GM23338 (cell line): ENCODE measurements at regions not wholly inside any gene's neighbourhood (a gene's known extent, or its start where the extent isn't known, plus 50 kb on each side); places are given as distances from the start of the nearest gene placed in this dataset.

Experiments
- ATAC-seq: fragments of 200-7000 bp; cut with Tn5 transposase; 3 replicates; pipeline ENCODE4 v1.9.1; 2020
- DNase-seq: peaks from one replicate; pipeline ENCODE4 v3.0.0-alpha.2; 2015; ENCODE audit warnings: low spot score
- H2AFZ ChIP-seq: fragments of 200-600 bp; sonication (generic); 2 replicates; pipeline ENCODE4 v1.8.0; 2016; ENCODE audit warnings: antibody characterized with exemption, mild to moderate bottlenecking, moderate library complexity
- H3F3A ChIP-seq: fragments of 200-600 bp; sonication (generic); replicated peaks from 2 replicates; pipeline ENCODE4 v1.8.0; 2017; ENCODE audit warnings: antibody characterized with exemption, mixed run types, low read depth
- H3K27ac ChIP-seq: fragments of 200-600 bp; sonication (generic); 2 replicates; pipeline ENCODE4 v1.6.1; 2016; ENCODE audit warnings: low read depth
- H3K27me3 ChIP-seq: fragments of 200-600 bp; sonication (generic); 2 replicates; pipeline ENCODE4 v1.8.0; 2016; ENCODE audit warnings: mild to moderate bottlenecking, mixed run types, moderate library complexity; ENCODE audit not compliant: insufficient read depth
- H3K36me3 ChIP-seq: fragments of 200-600 bp; sonication (generic); 2 replicates; pipeline ENCODE4 v1.8.0; 2016; ENCODE audit warnings: mild to moderate bottlenecking; ENCODE audit not compliant: insufficient read depth
- H3K4me1 ChIP-seq: fragments of 200-600 bp; sonication (generic); 2 replicates; pipeline ENCODE4 v1.8.0; 2016; ENCODE audit warnings: mild to moderate bottlenecking, moderate library complexity; ENCODE audit not compliant: insufficient read depth
- H3K4me2 ChIP-seq: fragments of 200-600 bp; sonication (generic); 2 replicates; pipeline ENCODE4 v1.7.1; 2017; ENCODE audit warnings: mixed run types
- H3K4me3 ChIP-seq: fragments of 200-600 bp; sonication (generic); 2 replicates; pipeline ENCODE4 v1.6.1; 2016; ENCODE audit warnings: mixed run types
- H3K79me2 ChIP-seq: fragments of 200-600 bp; sonication (generic); replicated peaks from 2 replicates; pipeline ENCODE4 v1.8.0; 2017; ENCODE audit warnings: mild to moderate bottlenecking; ENCODE audit not compliant: insufficient read depth
- H3K9me2 ChIP-seq: fragments of 200-600 bp; sonication (generic); 2 replicates; pipeline ENCODE4 v1.8.0; 2017; ENCODE audit not compliant: insufficient read depth
- H4K20me1 ChIP-seq: fragments of 200-600 bp; sonication (generic); replicated peaks from 2 replicates; pipeline ENCODE4 v1.8.0; 2017; ENCODE audit warnings: mild to moderate bottlenecking; ENCODE audit not compliant: insufficient read depth
- H3K27ac Mint-ChIP-seq: 2 replicates; pipeline ENCODE4 v1.8.0; 2020; ENCODE audit warnings: inconsistent platforms, mild to moderate bottlenecking, moderate library complexity, mixed read lengths
- H3K27me3 Mint-ChIP-seq: 3 replicates; pipeline ENCODE4 v1.8.0; 2022; ENCODE audit warnings: low read depth, mild to moderate bottlenecking, moderate library complexity, mixed read lengths, inconsistent platforms; ENCODE audit not compliant: insufficient read depth, poor library complexity
- H3K36me3 Mint-ChIP-seq: 3 replicates; pipeline ENCODE4 v1.8.0; 2021; ENCODE audit warnings: low read depth, mild to moderate bottlenecking, inconsistent platforms, moderate library complexity, mixed read lengths
- H3K4me1 Mint-ChIP-seq: 3 replicates; pipeline ENCODE4 v1.8.0; 2020; ENCODE audit warnings: mild to moderate bottlenecking, inconsistent platforms, mixed read lengths
- H3K4me3 Mint-ChIP-seq: 3 replicates; pipeline ENCODE4 v1.8.0; 2021; ENCODE audit warnings: moderate library complexity, mild to moderate bottlenecking, inconsistent platforms, mixed read lengths
- H3K9me3 Mint-ChIP-seq: 3 replicates; pipeline ENCODE4 v1.8.0; 2020; ENCODE audit warnings: moderate library complexity, mild to moderate bottlenecking, inconsistent platforms, mixed read lengths
- EZH2 ChIP-seq: fragments of 200-600 bp; sonication (generic); IDR thresholded peaks from one replicate; pipeline ENCODE4 v1.8.0; 2017; ENCODE audit warnings: antibody characterized with exemption, mild to moderate bottlenecking, low read depth; ENCODE audit not compliant: unreplicated experiment
- EZH2phosphoT487 ChIP-seq: fragments of 200-600 bp; sonication (generic); IDR thresholded peaks from one replicate; pipeline ENCODE4 v1.8.1; 2018; ENCODE audit warnings: antibody characterized with exemption; ENCODE audit not compliant: unreplicated experiment
- JUNB ChIP-seq: IDR thresholded peaks from one replicate; pipeline ENCODE4 v1.6.1; 2016; ENCODE audit warnings: antibody characterized with exemption; ENCODE audit not compliant: unreplicated experiment
- TF ChIP-seq, protein P1 (sequence below): IDR thresholded peaks from 2 replicates; pipeline ENCODE4 v1.6.1; 2016; ENCODE audit warnings: antibody characterized with exemption
- TF ChIP-seq, protein P2 (sequence below), 2 experiments: fragments of 200-600 bp in 1 of 2; sonication (generic) in 1 of 2; conservative IDR thresholded peaks; 2 replicates each; pipeline versions ENCODE4 v1.5.1 to v1.6.1; 2016 to 2017; ENCODE audit warnings: antibody characterized with exemption in 2 of 2, low read depth in 2 of 2, mild to moderate bottlenecking in 2 of 2, moderate library complexity in 1 of 2
- TF ChIP-seq, protein P3 (sequence below): IDR thresholded peaks from one replicate; pipeline ENCODE4 v1.6.1; 2018; ENCODE audit warnings: antibody characterized with exemption; ENCODE audit not compliant: unreplicated experiment
- TF ChIP-seq, protein P4 (sequence below): fragments of 250-450 bp; sonication (Bioruptor Pico); IDR thresholded peaks from 2 replicates; pipeline ENCODE4 v1.5.0; 2020; ENCODE audit warnings: mild to moderate bottlenecking, moderate library complexity

DNA sequence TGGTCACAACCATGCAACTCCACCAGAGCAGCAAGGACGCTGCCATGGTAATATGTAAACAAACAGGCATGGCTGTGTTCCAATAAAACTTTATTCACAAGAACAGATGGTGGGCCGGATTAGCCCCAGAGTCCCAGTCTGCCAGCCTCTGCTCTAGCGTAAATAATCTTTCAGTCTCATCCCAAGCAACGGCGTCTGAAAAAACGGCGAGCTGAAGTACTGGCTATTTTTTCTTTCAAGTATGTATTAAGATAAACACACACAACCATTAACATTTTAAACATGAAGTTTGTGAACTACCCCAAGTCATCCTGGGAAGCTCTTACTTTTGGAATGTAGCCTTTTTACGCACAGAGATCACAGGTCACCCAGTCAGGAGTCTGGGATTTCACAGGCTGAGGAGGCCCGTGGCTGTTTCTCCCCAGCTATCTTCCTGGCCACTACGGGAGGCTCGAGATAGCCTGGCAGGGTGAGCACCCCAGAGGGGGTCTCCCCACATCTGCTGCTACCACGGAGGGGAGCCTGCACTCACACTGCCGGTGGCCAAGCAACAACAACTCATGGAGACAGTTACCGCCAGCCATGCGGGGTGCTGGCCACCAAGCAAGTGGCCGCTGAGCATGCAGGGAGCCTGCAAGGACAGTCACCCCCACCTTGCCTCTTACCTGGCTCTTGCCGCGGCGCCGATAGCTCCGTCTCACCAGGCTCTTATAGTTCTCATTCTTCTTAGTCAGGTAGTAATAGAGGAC, 124.6 kb downstream of the RFLNA start:
- H3K27ac ChIP-seq, result 0 out of 2 replicates have a peak overlapping the region, but pooled peaks have one; percentile 19
- H3K36me3 ChIP-seq, result peaks cover 12% of the 10 kb centered on the region; the same call in 1 of the 2 replicates
- H4K20me1 ChIP-seq, result peaks cover 8% of the 10 kb centered on the region; the same call in 1 of the 2 replicates
- DNase-seq (no peak), ATAC-seq (no peak)
- Mint-ChIP-seq H3K4me3 (no peak overlapping the region), H3K36me3 (peaks cover 41% of the 10 kb centered on the region), H3K27ac (no peak overlapping the region), H3K27me3 (peaks cover 7% of the 10 kb centered on the region), H3K4me1 (peaks cover 6% of the 10 kb centered on the region; the same call in 1 of the 3 replicates), H3K9me3 (no peaks in the 10 kb centered on the region)
- peaks cover 14% of the 10 kb centered on the region for H3K79me2 ChIP-seq
- no peak overlapping the region for H2AFZ ChIP-seq
- TF ChIP-seq, protein P1, sequence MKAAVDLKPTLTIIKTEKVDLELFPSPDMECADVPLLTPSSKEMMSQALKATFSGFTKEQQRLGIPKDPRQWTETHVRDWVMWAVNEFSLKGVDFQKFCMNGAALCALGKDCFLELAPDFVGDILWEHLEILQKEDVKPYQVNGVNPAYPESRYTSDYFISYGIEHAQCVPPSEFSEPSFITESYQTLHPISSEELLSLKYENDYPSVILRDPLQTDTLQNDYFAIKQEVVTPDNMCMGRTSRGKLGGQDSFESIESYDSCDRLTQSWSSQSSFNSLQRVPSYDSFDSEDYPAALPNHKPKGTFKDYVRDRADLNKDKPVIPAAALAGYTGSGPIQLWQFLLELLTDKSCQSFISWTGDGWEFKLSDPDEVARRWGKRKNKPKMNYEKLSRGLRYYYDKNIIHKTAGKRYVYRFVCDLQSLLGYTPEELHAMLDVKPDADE, result no peak
- TF ChIP-seq EZH2 (no peak), JUNB (no peak), EZH2phosphoT487 (no peak)
- TF ChIP-seq, protein P2, sequence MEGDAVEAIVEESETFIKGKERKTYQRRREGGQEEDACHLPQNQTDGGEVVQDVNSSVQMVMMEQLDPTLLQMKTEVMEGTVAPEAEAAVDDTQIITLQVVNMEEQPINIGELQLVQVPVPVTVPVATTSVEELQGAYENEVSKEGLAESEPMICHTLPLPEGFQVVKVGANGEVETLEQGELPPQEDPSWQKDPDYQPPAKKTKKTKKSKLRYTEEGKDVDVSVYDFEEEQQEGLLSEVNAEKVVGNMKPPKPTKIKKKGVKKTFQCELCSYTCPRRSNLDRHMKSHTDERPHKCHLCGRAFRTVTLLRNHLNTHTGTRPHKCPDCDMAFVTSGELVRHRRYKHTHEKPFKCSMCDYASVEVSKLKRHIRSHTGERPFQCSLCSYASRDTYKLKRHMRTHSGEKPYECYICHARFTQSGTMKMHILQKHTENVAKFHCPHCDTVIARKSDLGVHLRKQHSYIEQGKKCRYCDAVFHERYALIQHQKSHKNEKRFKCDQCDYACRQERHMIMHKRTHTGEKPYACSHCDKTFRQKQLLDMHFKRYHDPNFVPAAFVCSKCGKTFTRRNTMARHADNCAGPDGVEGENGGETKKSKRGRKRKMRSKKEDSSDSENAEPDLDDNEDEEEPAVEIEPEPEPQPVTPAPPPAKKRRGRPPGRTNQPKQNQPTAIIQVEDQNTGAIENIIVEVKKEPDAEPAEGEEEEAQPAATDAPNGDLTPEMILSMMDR (conservative IDR thresholded peaks at IDR 0.05; ENCODE audit: low read depth in 2 of 2), result no peak
- TF ChIP-seq, protein P3, sequence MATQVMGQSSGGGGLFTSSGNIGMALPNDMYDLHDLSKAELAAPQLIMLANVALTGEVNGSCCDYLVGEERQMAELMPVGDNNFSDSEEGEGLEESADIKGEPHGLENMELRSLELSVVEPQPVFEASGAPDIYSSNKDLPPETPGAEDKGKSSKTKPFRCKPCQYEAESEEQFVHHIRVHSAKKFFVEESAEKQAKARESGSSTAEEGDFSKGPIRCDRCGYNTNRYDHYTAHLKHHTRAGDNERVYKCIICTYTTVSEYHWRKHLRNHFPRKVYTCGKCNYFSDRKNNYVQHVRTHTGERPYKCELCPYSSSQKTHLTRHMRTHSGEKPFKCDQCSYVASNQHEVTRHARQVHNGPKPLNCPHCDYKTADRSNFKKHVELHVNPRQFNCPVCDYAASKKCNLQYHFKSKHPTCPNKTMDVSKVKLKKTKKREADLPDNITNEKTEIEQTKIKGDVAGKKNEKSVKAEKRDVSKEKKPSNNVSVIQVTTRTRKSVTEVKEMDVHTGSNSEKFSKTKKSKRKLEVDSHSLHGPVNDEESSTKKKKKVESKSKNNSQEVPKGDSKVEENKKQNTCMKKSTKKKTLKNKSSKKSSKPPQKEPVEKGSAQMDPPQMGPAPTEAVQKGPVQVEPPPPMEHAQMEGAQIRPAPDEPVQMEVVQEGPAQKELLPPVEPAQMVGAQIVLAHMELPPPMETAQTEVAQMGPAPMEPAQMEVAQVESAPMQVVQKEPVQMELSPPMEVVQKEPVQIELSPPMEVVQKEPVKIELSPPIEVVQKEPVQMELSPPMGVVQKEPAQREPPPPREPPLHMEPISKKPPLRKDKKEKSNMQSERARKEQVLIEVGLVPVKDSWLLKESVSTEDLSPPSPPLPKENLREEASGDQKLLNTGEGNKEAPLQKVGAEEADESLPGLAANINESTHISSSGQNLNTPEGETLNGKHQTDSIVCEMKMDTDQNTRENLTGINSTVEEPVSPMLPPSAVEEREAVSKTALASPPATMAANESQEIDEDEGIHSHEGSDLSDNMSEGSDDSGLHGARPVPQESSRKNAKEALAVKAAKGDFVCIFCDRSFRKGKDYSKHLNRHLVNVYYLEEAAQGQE, result no peak
- TF ChIP-seq, protein P4, sequence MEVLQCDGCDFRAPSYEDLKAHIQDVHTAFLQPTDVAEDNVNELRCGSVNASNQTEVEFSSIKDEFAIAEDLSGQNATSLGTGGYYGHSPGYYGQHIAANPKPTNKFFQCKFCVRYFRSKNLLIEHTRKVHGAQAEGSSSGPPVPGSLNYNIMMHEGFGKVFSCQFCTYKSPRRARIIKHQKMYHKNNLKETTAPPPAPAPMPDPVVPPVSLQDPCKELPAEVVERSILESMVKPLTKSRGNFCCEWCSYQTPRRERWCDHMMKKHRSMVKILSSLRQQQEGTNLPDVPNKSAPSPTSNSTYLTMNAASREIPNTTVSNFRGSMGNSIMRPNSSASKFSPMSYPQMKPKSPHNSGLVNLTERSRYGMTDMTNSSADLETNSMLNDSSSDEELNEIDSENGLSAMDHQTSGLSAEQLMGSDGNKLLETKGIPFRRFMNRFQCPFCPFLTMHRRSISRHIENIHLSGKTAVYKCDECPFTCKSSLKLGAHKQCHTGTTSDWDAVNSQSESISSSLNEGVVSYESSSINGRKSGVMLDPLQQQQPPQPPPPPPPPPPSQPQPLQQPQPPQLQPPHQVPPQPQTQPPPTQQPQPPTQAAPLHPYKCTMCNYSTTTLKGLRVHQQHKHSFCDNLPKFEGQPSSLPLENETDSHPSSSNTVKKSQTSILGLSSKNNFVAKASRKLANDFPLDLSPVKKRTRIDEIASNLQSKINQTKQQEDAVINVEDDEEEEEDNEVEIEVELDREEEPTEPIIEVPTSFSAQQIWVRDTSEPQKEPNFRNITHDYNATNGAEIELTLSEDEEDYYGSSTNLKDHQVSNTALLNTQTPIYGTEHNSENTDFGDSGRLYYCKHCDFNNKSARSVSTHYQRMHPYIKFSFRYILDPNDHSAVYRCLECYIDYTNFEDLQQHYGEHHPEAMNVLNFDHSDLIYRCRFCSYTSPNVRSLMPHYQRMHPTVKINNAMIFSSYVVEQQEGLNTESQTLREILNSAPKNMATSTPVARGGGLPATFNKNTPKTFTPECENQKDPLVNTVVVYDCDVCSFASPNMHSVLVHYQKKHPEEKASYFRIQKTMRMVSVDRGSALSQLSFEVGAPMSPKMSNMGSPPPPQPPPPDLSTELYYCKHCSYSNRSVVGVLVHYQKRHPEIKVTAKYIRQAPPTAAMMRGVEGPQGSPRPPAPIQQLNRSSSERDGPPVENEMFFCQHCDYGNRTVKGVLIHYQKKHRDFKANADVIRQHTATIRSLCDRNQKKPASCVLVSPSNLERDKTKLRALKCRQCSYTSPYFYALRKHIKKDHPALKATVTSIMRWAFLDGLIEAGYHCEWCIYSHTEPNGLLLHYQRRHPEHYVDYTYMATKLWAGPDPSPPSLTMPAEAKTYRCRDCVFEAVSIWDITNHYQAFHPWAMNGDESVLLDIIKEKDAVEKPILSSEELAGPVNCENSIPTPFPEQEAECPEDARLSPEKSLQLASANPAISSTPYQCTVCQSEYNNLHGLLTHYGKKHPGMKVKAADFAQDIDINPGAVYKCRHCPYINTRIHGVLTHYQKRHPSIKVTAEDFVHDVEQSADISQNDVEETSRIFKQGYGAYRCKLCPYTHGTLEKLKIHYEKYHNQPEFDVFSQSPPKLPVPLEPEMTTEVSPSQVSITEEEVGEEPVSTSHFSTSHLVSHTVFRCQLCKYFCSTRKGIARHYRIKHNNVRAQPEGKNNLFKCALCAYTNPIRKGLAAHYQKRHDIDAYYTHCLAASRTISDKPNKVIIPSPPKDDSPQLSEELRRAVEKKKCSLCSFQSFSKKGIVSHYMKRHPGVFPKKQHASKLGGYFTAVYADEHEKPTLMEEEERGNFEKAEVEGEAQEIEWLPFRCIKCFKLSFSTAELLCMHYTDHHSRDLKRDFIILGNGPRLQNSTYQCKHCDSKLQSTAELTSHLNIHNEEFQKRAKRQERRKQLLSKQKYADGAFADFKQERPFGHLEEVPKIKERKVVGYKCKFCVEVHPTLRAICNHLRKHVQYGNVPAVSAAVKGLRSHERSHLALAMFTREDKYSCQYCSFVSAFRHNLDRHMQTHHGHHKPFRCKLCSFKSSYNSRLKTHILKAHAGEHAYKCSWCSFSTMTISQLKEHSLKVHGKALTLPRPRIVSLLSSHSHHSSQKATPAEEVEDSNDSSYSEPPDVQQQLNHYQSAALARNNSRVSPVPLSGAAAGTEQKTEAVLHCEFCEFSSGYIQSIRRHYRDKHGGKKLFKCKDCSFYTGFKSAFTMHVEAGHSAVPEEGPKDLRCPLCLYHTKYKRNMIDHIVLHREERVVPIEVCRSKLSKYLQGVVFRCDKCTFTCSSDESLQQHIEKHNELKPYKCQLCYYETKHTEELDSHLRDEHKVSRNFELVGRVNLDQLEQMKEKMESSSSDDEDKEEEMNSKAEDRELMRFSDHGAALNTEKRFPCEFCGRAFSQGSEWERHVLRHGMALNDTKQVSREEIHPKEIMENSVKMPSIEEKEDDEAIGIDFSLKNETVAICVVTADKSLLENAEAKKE (CRISPR knock-in tag), result no peak
- no peaks in the 10 kb centered on the region for H3K4me1 ChIP-seq
- no peak overlapping the region for H3K4me2 ChIP-seq
- H3K4me3 ChIP-seq, result no peak overlapping the region
- H3F3A ChIP-seq, result no peaks in the 10 kb centered on the region; the same call in 1 of the 2 replicates
- H3K27me3 ChIP-seq, result no peaks in the 10 kb centered on the region
- no peaks in the 10 kb centered on the region for H3K9me2 ChIP-seq
